Suprapubic skin (tissue), 4 donors: ENCODE measurements at regions not wholly inside any gene's neighbourhood (a gene's known extent, or its start where the extent isn't known, plus 50 kb on each side); places are given as distances from the start of the nearest gene placed in this dataset.
A peak's percentile ranks its signal among the peaks of the same experiment; 100 is the strongest.

Source experiments
- DNase-seq, 2 donors: peaks; one replicate each; pipeline ENCODE4 v3.0.0-alpha.2; 2019; ENCODE audit warnings: low spot score in 2 of 2
- H3K27ac ChIP-seq: fragments of 200-600 bp; sonication (generic); one replicate; pipeline ENCODE4 v1.5.1; 2019
- H3K27me3 ChIP-seq: fragments of 200-600 bp; sonication (generic); one replicate; pipeline ENCODE4 v1.5.1; 2019
- H3K36me3 ChIP-seq: fragments of 200-600 bp; sonication (generic); one replicate; pipeline ENCODE4 v1.5.1; 2019
- H3K4me1 ChIP-seq: fragments of 200-600 bp; sonication (generic); one replicate; pipeline ENCODE4 v1.5.1; 2019
- H3K4me3 ChIP-seq: fragments of 200-600 bp; sonication (generic); one replicate; pipeline ENCODE4 v1.5.1; 2019; ENCODE audit warnings: mild to moderate bottlenecking
- H3K9me3 ChIP-seq: fragments of 200-600 bp; sonication (generic); one replicate; pipeline ENCODE4 v1.5.1; 2019
- EP300 ChIP-seq: sonication (generic); formaldehyde crosslinking; IDR thresholded peaks from one replicate; pipeline ENCODE4 v1.6.1; 2017; ENCODE audit warnings: antibody characterized with exemption
- POLR2A ChIP-seq, 2 donors: fragments of 450-650 bp; IDR thresholded peaks; one replicate each; pipeline ENCODE4 v1.6.1; 2017; ENCODE audit warnings: antibody characterized with exemption in 2 of 2, mild to moderate bottlenecking in 2 of 2, moderate library complexity in 2 of 2
- POLR2AphosphoS5 ChIP-seq, 3 donors: sonication (generic); formaldehyde crosslinking; IDR thresholded peaks; one replicate each; pipeline ENCODE4 v1.6.1; 2017; ENCODE audit warnings: antibody characterized with exemption in 3 of 3
- WGBS: methylation state at CpG from one replicate; pipeline ENCODE4 v1.1.5; 2018; 5-methylcytosine and 5-hydroxymethylcytosine counted together
- TF ChIP-seq, protein P1 (sequence below), 2 donors: fragments of 200-600 bp in 1 of 2; fragments of 450-650 bp in 1 of 2; sonication (generic) in 1 of 2; IDR thresholded peaks; one replicate each; pipeline ENCODE4 v1.5.1; 2016 to 2019; ENCODE audit warnings: antibody characterized with exemption in 2 of 2, mild to moderate bottlenecking in 1 of 2, moderate library complexity in 1 of 2

GRCh38 chr1:54497338-54497737, 50.7 kb upstream of the ACOT11 start:
- TF ChIP-seq POLR2AphosphoS5 (IDR thresholded peaks at IDR 0.05) (no peak), POLR2A (IDR thresholded peaks at IDR 0.05) (no peak)
- no peaks in the 10 kb centered on the region for H3K36me3 ChIP-seq
- H3K4me1 ChIP-seq = peaks cover 13% of the 10 kb centered on the region
- 89% methylated on average over 6 of the region's 6 CpGs for WGBS
- H3K4me3 ChIP-seq = no peak overlapping the region
- H3K9me3 ChIP-seq = no peaks in the 10 kb centered on the region
- H3K27me3 ChIP-seq = peaks cover 24% of the 10 kb centered on the region
- H3K27ac ChIP-seq = no peak overlapping the region
- no peak for DNase-seq

- WGBS = 81% methylated on average over 7 of the region's 7 CpGs
- no peak overlapping the region for H3K27ac ChIP-seq
- H3K27me3 ChIP-seq = peaks cover 24% of the 10 kb centered on the region
- H3K4me3 ChIP-seq = no peak overlapping the region
- peaks cover 13% of the 10 kb centered on the region for H3K4me1 ChIP-seq
- no peak for TF ChIP-seq POLR2A (IDR thresholded peaks at IDR 0.05)
- TF ChIP-seq, protein P1, sequence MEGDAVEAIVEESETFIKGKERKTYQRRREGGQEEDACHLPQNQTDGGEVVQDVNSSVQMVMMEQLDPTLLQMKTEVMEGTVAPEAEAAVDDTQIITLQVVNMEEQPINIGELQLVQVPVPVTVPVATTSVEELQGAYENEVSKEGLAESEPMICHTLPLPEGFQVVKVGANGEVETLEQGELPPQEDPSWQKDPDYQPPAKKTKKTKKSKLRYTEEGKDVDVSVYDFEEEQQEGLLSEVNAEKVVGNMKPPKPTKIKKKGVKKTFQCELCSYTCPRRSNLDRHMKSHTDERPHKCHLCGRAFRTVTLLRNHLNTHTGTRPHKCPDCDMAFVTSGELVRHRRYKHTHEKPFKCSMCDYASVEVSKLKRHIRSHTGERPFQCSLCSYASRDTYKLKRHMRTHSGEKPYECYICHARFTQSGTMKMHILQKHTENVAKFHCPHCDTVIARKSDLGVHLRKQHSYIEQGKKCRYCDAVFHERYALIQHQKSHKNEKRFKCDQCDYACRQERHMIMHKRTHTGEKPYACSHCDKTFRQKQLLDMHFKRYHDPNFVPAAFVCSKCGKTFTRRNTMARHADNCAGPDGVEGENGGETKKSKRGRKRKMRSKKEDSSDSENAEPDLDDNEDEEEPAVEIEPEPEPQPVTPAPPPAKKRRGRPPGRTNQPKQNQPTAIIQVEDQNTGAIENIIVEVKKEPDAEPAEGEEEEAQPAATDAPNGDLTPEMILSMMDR (IDR thresholded peaks at IDR 0.05) = no peak
- TF ChIP-seq EP300 = no peak
- no peak for TF ChIP-seq POLR2AphosphoS5 (IDR thresholded peaks at IDR 0.05)
- no peaks in the 10 kb centered on the region for H3K9me3 ChIP-seq
- DNase-seq = no peak
- no peaks in the 10 kb centered on the region for H3K36me3 ChIP-seq
These were observed 52.1 kb upstream of the ACOT11 start for GRCh38 chr1:54495954-54496353.

- Histone ChIP-seq H3K27ac (no peak overlapping the region), H3K27me3 (peaks cover 8% of the 10 kb centered on the region), H3K4me3 (no peak overlapping the region), H3K4me1 (peaks cover 17% of the 10 kb centered on the region), H3K9me3 (no peaks in the 10 kb centered on the region), H3K36me3 (no peaks in the 10 kb centered on the region)
- no peak for DNase-seq
- WGBS = 57% methylated on average over 2 of the region's 2 CpGs
- TF ChIP-seq POLR2A (IDR thresholded peaks at IDR 0.05) (no peak), EP300 (no peak), POLR2AphosphoS5 (IDR thresholded peaks at IDR 0.05) (no peak)
- TF ChIP-seq, protein P1 (IDR thresholded peaks at IDR 0.05) = no peak
These were observed 54.4 kb upstream of the ACOT11 start for GRCh38 chr1:54493608-54494007.

GRCh38 chr1:54490361-54491248, 57.4 kb upstream of the ACOT11 start:
- Histone ChIP-seq H3K27ac (no peak overlapping the region), H3K4me3 (no peak overlapping the region), H3K4me1 (peaks cover 41% of the 10 kb centered on the region), H3K27me3 (no peaks in the 10 kb centered on the region), H3K9me3 (no peaks in the 10 kb centered on the region), H3K36me3 (no peaks in the 10 kb centered on the region)
- 29% methylated on average over 19 of the region's 22 CpGs for WGBS
- DNase-seq = no peak
- TF ChIP-seq POLR2AphosphoS5 (IDR thresholded peaks at IDR 0.05) (no peak), POLR2A (IDR thresholded peaks at IDR 0.05) (no peak), EP300 (no peak)
- TF ChIP-seq, protein P1 (IDR thresholded peaks at IDR 0.05) = no peak

- 11% methylated on average over 6 of the region's 10 CpGs for WGBS
- TF ChIP-seq, protein P1 (IDR thresholded peaks at IDR 0.05) = no peak
- TF ChIP-seq POLR2A (IDR thresholded peaks at IDR 0.05) = no peak
- no peak for TF ChIP-seq POLR2AphosphoS5 (IDR thresholded peaks at IDR 0.05)
- TF ChIP-seq EP300 = no peak
- Histone ChIP-seq H3K27me3 (no peaks in the 10 kb centered on the region), H3K9me3 (no peaks in the 10 kb centered on the region), H3K36me3 (no peaks in the 10 kb centered on the region), H3K27ac (no peak overlapping the region), H3K4me3 (peak overlapping the region; percentile 74), H3K4me1 (peaks cover 48% of the 10 kb centered on the region)
- DNase-seq = no peak
These were observed 58.3 kb upstream of the ACOT11 start for GRCh38 chr1:54489627-54490250.
